ENCODE measurements at regions not wholly inside any gene's neighbourhood (a gene's known extent, or its start where the extent isn't known, plus 50 kb on each side); places are given as distances from the start of the nearest gene placed in this dataset.

DNA sequence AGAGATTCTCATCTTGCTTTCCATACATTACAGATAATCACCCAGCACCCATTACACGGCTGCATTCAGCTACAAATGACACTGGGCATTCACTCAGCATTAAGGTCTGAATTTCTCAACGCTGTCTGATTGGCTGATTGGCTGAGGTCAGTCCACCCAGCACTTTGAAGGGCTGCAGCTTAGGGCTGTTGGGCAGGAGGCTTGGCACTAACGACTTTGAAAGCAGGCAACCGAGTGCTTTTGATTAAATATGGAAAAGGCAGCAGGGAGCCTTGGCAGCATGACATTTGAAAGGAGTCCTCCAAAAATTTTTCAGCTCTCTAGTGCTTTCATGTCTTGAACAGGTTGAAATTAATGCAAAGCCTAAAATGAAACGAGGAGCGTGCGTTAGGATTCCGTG is 253.0 kb downstream of the DCDC2C start:
- TF ChIP-seq, protein P1, sequence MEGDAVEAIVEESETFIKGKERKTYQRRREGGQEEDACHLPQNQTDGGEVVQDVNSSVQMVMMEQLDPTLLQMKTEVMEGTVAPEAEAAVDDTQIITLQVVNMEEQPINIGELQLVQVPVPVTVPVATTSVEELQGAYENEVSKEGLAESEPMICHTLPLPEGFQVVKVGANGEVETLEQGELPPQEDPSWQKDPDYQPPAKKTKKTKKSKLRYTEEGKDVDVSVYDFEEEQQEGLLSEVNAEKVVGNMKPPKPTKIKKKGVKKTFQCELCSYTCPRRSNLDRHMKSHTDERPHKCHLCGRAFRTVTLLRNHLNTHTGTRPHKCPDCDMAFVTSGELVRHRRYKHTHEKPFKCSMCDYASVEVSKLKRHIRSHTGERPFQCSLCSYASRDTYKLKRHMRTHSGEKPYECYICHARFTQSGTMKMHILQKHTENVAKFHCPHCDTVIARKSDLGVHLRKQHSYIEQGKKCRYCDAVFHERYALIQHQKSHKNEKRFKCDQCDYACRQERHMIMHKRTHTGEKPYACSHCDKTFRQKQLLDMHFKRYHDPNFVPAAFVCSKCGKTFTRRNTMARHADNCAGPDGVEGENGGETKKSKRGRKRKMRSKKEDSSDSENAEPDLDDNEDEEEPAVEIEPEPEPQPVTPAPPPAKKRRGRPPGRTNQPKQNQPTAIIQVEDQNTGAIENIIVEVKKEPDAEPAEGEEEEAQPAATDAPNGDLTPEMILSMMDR (conservative IDR thresholded peaks at IDR 0.05): no peak
- TF ChIP-seq ZFX (IDR thresholded peaks at IDR 0.05): no peak

Data from C4-2B (cell line).